Astrocyte of the hippocampus (primary cell): ENCODE measurements at regions not wholly inside any gene's neighbourhood (a gene's known extent, or its start where the extent isn't known, plus 50 kb on each side); places are given as distances from the start of the nearest gene placed in this dataset.
A peak's percentile ranks its signal among the peaks of the same experiment; 100 is the strongest.
"Not testable (repeated sequence)": the region's sequence is repeated elsewhere in the genome, so short reads cannot be mapped to it uniquely, and the experiment has no call there.

Experiments used
- DNase-seq: peaks from one replicate; pipeline ENCODE4 v3.0.0; 2011; ENCODE audit warnings: low read depth, low spot score

GRCh38 chr2:94737145-94737544 lies 134.1 kb upstream of the TEKT4 start:
- DNase-seq: not testable (repeated sequence)

- DNase-seq: not testable (repeated sequence)
Observed at GRCh38 chr2:94737736-94738342, 133.4 kb upstream of the TEKT4 start.

DNA sequence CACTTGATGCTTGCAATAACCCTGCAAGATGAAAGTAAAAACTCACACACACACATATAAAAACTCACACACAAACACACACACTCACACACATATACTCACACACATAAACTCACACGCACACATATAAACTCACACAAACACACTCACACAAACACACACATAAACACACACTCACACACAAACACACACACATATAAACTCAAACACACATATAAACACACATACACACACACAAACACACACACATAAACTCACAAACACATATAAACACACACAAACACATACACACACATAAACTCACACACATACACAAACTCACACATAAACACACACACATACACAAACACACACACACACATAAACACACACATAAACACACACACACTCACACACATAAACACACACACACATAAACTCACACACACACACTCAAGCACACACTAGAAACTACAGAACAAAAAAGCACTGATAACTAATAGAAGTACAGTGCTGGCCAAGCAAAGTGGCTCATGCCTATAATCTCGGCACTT lies 117.7 kb upstream of the TEKT4 start:
- DNase-seq: no peak

DNA sequence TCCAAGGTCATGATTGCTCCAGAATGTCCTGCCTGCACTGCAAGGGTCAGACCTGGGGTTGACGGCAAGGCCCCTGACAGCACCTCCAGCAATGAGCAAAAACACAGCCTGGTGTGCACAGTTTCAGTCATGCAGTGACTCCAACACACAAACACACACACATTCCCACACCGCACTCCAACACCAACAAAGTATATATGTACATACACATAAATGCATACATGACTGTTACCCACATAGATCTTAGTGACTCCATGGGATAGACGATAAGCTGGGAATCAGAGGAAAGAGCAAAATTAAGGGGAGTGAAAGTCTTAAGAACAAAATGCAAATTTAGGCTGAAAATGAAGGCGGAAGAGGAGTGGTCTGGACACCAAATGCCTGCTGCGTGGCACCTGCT lies 112.7 kb upstream of the TEKT4 start:
- no peak for DNase-seq

GRCh38 chr2:94759211-94759610 lies 112.0 kb upstream of the TEKT4 start:
- peak; percentile 39 for DNase-seq

GRCh38 chr2:94762600-94762999 lies 108.6 kb upstream of the TEKT4 start:
- DNase-seq: peak; percentile 6

- DNase-seq: no peak
Observed at GRCh38 chr2:94763318-94763717, 107.9 kb upstream of the TEKT4 start.

DNA sequence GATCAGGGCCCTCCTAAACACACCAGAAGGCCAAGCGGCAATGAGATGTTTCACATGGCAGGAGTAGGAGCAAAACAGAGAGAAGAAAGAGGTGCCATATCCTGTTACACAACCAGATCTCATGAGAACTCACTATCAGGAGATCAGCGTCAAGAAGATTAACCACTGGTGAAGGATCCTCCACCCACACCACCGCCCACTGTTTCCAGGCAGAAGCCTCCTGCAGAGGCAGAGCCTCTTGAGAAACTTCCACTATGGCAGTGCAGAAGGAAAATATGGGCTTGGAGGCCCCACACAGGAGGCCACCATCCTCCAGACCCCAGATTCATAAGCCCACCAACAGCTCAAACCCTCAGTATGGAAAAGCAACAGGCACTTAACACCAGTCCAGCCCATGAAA lies 106.9 kb upstream of the TEKT4 start:
- DNase-seq: not testable (repeated sequence)

- no peak for DNase-seq
Observed at GRCh38 chr2:94767336-94767735, 103.9 kb upstream of the TEKT4 start.

GRCh38 chr2:94769733-94770132 lies 101.5 kb upstream of the TEKT4 start:
- DNase-seq: no peak

DNA sequence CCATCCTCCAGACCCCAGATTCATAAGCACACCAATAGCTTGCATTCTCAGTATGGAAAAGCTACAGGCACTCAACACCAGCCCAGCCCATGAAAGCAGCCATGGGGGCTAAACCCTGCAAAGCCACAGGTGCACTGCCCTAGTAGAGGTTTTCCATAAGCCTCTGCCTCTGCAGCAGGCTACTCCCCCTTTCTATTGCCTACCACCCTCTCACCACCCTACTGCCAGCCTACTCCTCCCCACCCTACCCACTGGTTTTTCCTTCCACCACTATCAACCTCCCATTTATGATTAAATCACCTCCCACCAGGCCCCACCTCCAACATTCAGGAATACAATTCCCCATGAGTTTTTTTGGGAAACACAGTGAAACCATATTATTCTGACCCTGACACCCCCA lies 96.4 kb upstream of the TEKT4 start:
- DNase-seq: no peak

GRCh38 chr2:94776036-94776435 lies 95.2 kb upstream of the TEKT4 start:
- no peak for DNase-seq

GRCh38 chr2:94785105-94785504 lies 86.1 kb upstream of the TEKT4 start:
- not testable (repeated sequence) for DNase-seq

- DNase-seq: not testable (repeated sequence)
Observed at GRCh38 chr2:94786424-94786823, 84.8 kb upstream of the TEKT4 start.

GRCh38 chr2:94790169-94790568 lies 81.1 kb upstream of the TEKT4 start:
- not testable (repeated sequence) for DNase-seq

- DNase-seq: peak; percentile 11
Observed at GRCh38 chr2:94797235-94797634, 74.0 kb upstream of the TEKT4 start.
